ENCODE measurements at regions not wholly inside any gene's neighbourhood (a gene's known extent, or its start where the extent isn't known, plus 50 kb on each side); places are given as distances from the start of the nearest gene placed in this dataset.

GRCh38 chr2:66982766-66983165 lies 414.4 kb upstream of the ETAA1 start:
- H3K4me3 ChIP-seq (ENCODE audit: low read depth, low read length) = no peak overlapping the region
- in situ Hi-C loops (cut with HindIII; ENCODE audit: low pct_ligation_motif_present, low sequenced_read_pairs) = no loop called here
- TF ChIP-seq CTCF (IDR thresholded peaks at IDR 0.05; ENCODE audit: low read depth, low read length, missing control alignments) = no peak
- DNase-seq = no peak
- no peak overlapping the region for H3K27ac ChIP-seq
- no peaks in the 10 kb centered on the region for H3K27me3 ChIP-seq (replicated peaks)
- no peaks in the 10 kb centered on the region for H3K36me3 ChIP-seq (replicated peaks)

GRCh38 chr2:66984864-66985263 lies 412.3 kb upstream of the ETAA1 start:
- DNase-seq = no peak

GRCh38 chr2:66985906-66986305 lies 411.2 kb upstream of the ETAA1 start:
- Histone ChIP-seq H3K4me3 (ENCODE audit: low read depth, low read length) (no peak overlapping the region), H3K27me3 (replicated peaks) (no peaks in the 10 kb centered on the region), H3K36me3 (replicated peaks) (no peaks in the 10 kb centered on the region), H3K27ac (no peak overlapping the region)
- in situ Hi-C loops (cut with HindIII; ENCODE audit: low pct_ligation_motif_present, low sequenced_read_pairs) = no loop called here
- TF ChIP-seq CTCF (IDR thresholded peaks at IDR 0.05; ENCODE audit: low read depth, low read length, missing control alignments) = no peak
- no peak for DNase-seq

More at GRCh38 chr2:66984864-66985263, 412.3 kb upstream of the ETAA1 start:
- Histone ChIP-seq H3K27ac (no peak overlapping the region), H3K27me3 (replicated peaks) (no peaks in the 10 kb centered on the region), H3K36me3 (replicated peaks) (no peaks in the 10 kb centered on the region), H3K4me3 (ENCODE audit: low read depth, low read length) (no peak overlapping the region)
- in situ Hi-C loops (cut with HindIII; ENCODE audit: low pct_ligation_motif_present, low sequenced_read_pairs) = no loop called here
- no peak for TF ChIP-seq CTCF (IDR thresholded peaks at IDR 0.05; ENCODE audit: low read depth, low read length, missing control alignments)

GRCh38 chr2:66987733-66988132 lies 409.4 kb upstream of the ETAA1 start:
- H3K4me3 ChIP-seq (ENCODE audit: low read depth, low read length) = no peak overlapping the region
- no peak for TF ChIP-seq CTCF (IDR thresholded peaks at IDR 0.05; ENCODE audit: low read depth, low read length, missing control alignments)
- H3K27ac ChIP-seq = no peak overlapping the region
- H3K27me3 ChIP-seq (replicated peaks) = no peaks in the 10 kb centered on the region
- no peak for DNase-seq
- in situ Hi-C loops (cut with HindIII; ENCODE audit: low pct_ligation_motif_present, low sequenced_read_pairs) = no loop called here
- H3K36me3 ChIP-seq (replicated peaks) = no peaks in the 10 kb centered on the region

- no peak for TF ChIP-seq CTCF (IDR thresholded peaks at IDR 0.05; ENCODE audit: low read depth, low read length, missing control alignments)
- in situ Hi-C loops (cut with HindIII; ENCODE audit: low pct_ligation_motif_present, low sequenced_read_pairs) = no loop called here
Observed at GRCh38 chr2:66994654-66995053, 402.5 kb upstream of the ETAA1 start.

GRCh38 chr2:66995636-66996035 lies 401.5 kb upstream of the ETAA1 start:
- in situ Hi-C loops (cut with HindIII; ENCODE audit: low pct_ligation_motif_present, low sequenced_read_pairs) = no loop called here
- Histone ChIP-seq H3K27me3 (replicated peaks) (no peaks in the 10 kb centered on the region), H3K4me3 (ENCODE audit: low read depth, low read length) (no peak overlapping the region), H3K36me3 (replicated peaks) (no peaks in the 10 kb centered on the region), H3K27ac (no peak overlapping the region)
- TF ChIP-seq CTCF (IDR thresholded peaks at IDR 0.05; ENCODE audit: low read depth, low read length, missing control alignments) = no peak
- no peak for DNase-seq

More at GRCh38 chr2:66994654-66995053, 402.5 kb upstream of the ETAA1 start:
- H3K27ac ChIP-seq = no peak overlapping the region
- H3K27me3 ChIP-seq (replicated peaks) = no peaks in the 10 kb centered on the region
- DNase-seq = no peak
- H3K36me3 ChIP-seq (replicated peaks) = no peaks in the 10 kb centered on the region
- no peak overlapping the region for H3K4me3 ChIP-seq (ENCODE audit: low read depth, low read length)
